Heart left ventricle (tissue), 13 donors: ENCODE measurements at regions not wholly inside any gene's neighbourhood (a gene's known extent, or its start where the extent isn't known, plus 50 kb on each side); places are given as distances from the start of the nearest gene placed in this dataset.

Experiments used
- CTCF ChIP-seq, 12 donors: fragments of 200-600 bp; sonication (generic) in 4 of 12; IDR thresholded peaks; one replicate each; pipeline versions ENCODE4 v1.5.0 to v1.8.0; 2018 to 2022; ENCODE audit warnings: antibody characterized with exemption in 12 of 12, mild to moderate bottlenecking in 5 of 12
- POLR2A ChIP-seq, 2 donors: fragments of 450-650 bp; IDR thresholded peaks; one replicate each; pipeline ENCODE4 v1.6.1; 2017; ENCODE audit warnings: antibody characterized with exemption in 2 of 2, mild to moderate bottlenecking in 2 of 2, moderate library complexity in 2 of 2
- donor health status: ischemic (EF 13 %, LVEDD 7.1; RV severe dilation, severe dysfunction).
- donor health status: DM: no; HTN: yes; CAD: no.
- donor health status: DM: no; HTN: no; CAD: no.
- donor health status: ischemic (EF 25% LVEDD 6.9; RV normal size, moderate dysfunction).
- donor health status: ischemic (EF 25% LVEDD 5.7; RV mildly dilated, moderate dysfunction).
- donor health status: ischemic (EF 35%, LVEDD 5.7; RV mildly dilated, moderate dysfunction).
- donor health status: nonischemic (EF 11% LVEDD 7.7; RV severe dilation, severe dysfunction).
- donor health status: DM: yes; HTN: yes; CAD: no.
- donor health status: PGD.
- donor health status: ischemic (EF 29% LVEDD 5.4; RV normal size, mild dysfunction).
- donor health status: nonischemic (EF 23%, LVEDD 6.1; RV moderate dilation, normal function).

- TF ChIP-seq CTCF (IDR thresholded peaks at IDR 0.05) (no peak), POLR2A (IDR thresholded peaks at IDR 0.05) (no peak)
Observed at GRCh38 chr1:157269656-157270375, 131.6 kb upstream of the ETV3 start.
